PC-3 (cell line): ENCODE measurements at regions not wholly inside any gene's neighbourhood (a gene's known extent, or its start where the extent isn't known, plus 50 kb on each side); places are given as distances from the start of the nearest gene placed in this dataset.

Experiments used
- ATAC-seq: fragments of 200-7000 bp; cut with Tn5 transposase; 2 replicates; pipeline ENCODE4 v1.9.1; 2020; ENCODE audit warnings: mild to moderate bottlenecking, moderate library complexity
- BruUV-seq: library from RNA; stranded (reverse); fragments of 400-500 nt; replicated peaks from 2 replicates; lab custom pipeline; 2021; lab: Mats Ljungman, UMichigan
- CTCF ChIA-PET: fragments of 300-600 bp; sonication (Branson Sonifier 250); formaldehyde crosslinking; loops from one replicate; lab custom pipeline; 2022; ENCODE audit warnings: antibody characterized with exemption; lab: Charles Lee
- POLR2A ChIA-PET: fragments of 300-600 bp; sonication (Branson Sonifier 250); formaldehyde crosslinking; loops from one replicate; lab custom pipeline; 2022; ENCODE audit warnings: antibody characterized with exemption; ENCODE audit not compliant: unreplicated experiment; lab: Charles Lee
- DNase-seq: peaks from one replicate; pipeline ENCODE4 v3.0.0-alpha.2; 2015
- H2AFZ ChIP-seq: fragments of 300-600 bp; sonication (generic); 2 replicates; pipeline ENCODE4 v1.6.0; 2016; ENCODE audit warnings: antibody characterized with exemption, low read length
- H3F3A ChIP-seq: fragments of 300-600 bp; sonication (generic); one replicate; pipeline ENCODE4 v1.6.0; 2017; ENCODE audit warnings: antibody characterized with exemption, low read length, control low read depth, mild to moderate bottlenecking; ENCODE audit not compliant: unreplicated experiment
- H3K27ac ChIP-seq: fragments of 300-600 bp; sonication (generic); 2 replicates; pipeline ENCODE4 v1.5.1; 2016; ENCODE audit warnings: mild to moderate bottlenecking, low read length
- H3K27me3 ChIP-seq: fragments of 300-600 bp; sonication (generic); 2 replicates; pipeline ENCODE4 v1.6.1; 2016; ENCODE audit warnings: low read length, mixed read lengths
- H3K36me3 ChIP-seq: fragments of 300-600 bp; sonication (generic); 2 replicates; pipeline ENCODE4 v1.6.1; 2016; ENCODE audit warnings: low read depth, mixed run types, low read length, mixed read lengths
- H3K4me1 ChIP-seq: fragments of 300-600 bp; sonication (generic); 2 replicates; pipeline ENCODE4 v1.5.1; 2016; ENCODE audit warnings: low read length; ENCODE audit not compliant: insufficient read depth
- H3K4me2 ChIP-seq: fragments of 300-600 bp; sonication (generic); 2 replicates; pipeline ENCODE4 v1.6.0; 2016; ENCODE audit warnings: low read length
- H3K4me3 ChIP-seq: fragments of 300-600 bp; sonication (generic); 2 replicates; pipeline ENCODE4 v1.5.1; 2016; ENCODE audit warnings: mild to moderate bottlenecking, low read length, mixed read lengths
- H3K79me2 ChIP-seq: fragments of 300-600 bp; sonication (generic); 2 replicates; pipeline ENCODE4 v1.6.1; 2017; ENCODE audit warnings: low read length, mixed read lengths
- H3K9ac ChIP-seq: fragments of 300-600 bp; sonication (generic); 2 replicates; pipeline ENCODE4 v1.6.0; 2016; ENCODE audit warnings: mild to moderate bottlenecking, low read length
- H3K9me2 ChIP-seq: fragments of 300-600 bp; sonication (generic); replicated peaks from 2 replicates; pipeline ENCODE4 v1.6.1; 2016; ENCODE audit warnings: mixed run types, low read length, mixed read lengths
- H3K9me3 ChIP-seq: fragments of 300-600 bp; sonication (generic); 2 replicates; pipeline ENCODE4 v1.6.1; 2016; ENCODE audit warnings: low read length, mixed read lengths
- H4K20me1 ChIP-seq: fragments of 300-600 bp; sonication (generic); 2 replicates; pipeline ENCODE4 v1.6.1; 2016; ENCODE audit warnings: low read length, mixed read lengths
- CTCF ChIP-seq: fragments of 300-600 bp; sonication (generic); conservative IDR thresholded peaks from 2 replicates; pipeline ENCODE4 v1.5.1; 2017; ENCODE audit warnings: antibody characterized with exemption, low read depth, mild to moderate bottlenecking, low read length
- EZH2 ChIP-seq: fragments of 300-600 bp; sonication (generic); IDR thresholded peaks from one replicate; pipeline ENCODE4 v1.6.1; 2017; ENCODE audit warnings: antibody characterized with exemption, mild to moderate bottlenecking, low read length; ENCODE audit not compliant: unreplicated experiment
- EZH2phosphoT487 ChIP-seq: fragments of 300-600 bp; sonication (generic); IDR thresholded peaks from 2 replicates; pipeline ENCODE4 v1.6.1; 2018; ENCODE audit warnings: mild to moderate bottlenecking, antibody characterized with exemption, low read length, borderline replicate concordance
- intact Hi-C: fragments of 100-400 bp; cut with micrococcal nuclease; formaldehyde crosslinking; loops from 2 replicates; pipeline ENCODE4 v1.9.0; 2023

- no TSS peak for BruUV-seq
- CTCF ChIA-PET, result no interaction called here
- H3K9me2 ChIP-seq, result no peaks in the 10 kb centered on the region
Observed at GRCh38 chr12:105671720-105672119, 341.2 kb downstream of the C12orf75 start.

GRCh38 chr12:105672121-105672975 lies 341.9 kb downstream of the C12orf75 start:
- no peaks in the 10 kb centered on the region for H4K20me1 ChIP-seq
- H3K36me3 ChIP-seq, result no peaks in the 10 kb centered on the region
- no peaks in the 10 kb centered on the region for H3K27me3 ChIP-seq
- no peak for ATAC-seq
- intact Hi-C loops, result no loop called here
- no TSS peak for BruUV-seq
- H3K4me1 ChIP-seq, result no peaks in the 10 kb centered on the region
- no peak overlapping the region for H2AFZ ChIP-seq
- no peak overlapping the region for H3K4me3 ChIP-seq
- H3K27ac ChIP-seq, result no peak overlapping the region
- H3K9ac ChIP-seq, result no peak overlapping the region
- TF ChIP-seq CTCF (no peak), EZH2 (no peak), EZH2phosphoT487 (no peak)
- no peak overlapping the region for H3K4me2 ChIP-seq
- ChIA-PET POLR2A (no interaction called here), CTCF (no interaction called here)
- no peaks in the 10 kb centered on the region for H3K9me3 ChIP-seq
- H3K79me2 ChIP-seq, result no peaks in the 10 kb centered on the region
- DNase-seq, result no peak
- H3F3A ChIP-seq, result no peaks in the 10 kb centered on the region
- no peaks in the 10 kb centered on the region for H3K9me2 ChIP-seq

More at GRCh38 chr12:105671720-105672119, 341.2 kb downstream of the C12orf75 start:
- Histone ChIP-seq H3K36me3 (no peaks in the 10 kb centered on the region), H3K4me1 (no peaks in the 10 kb centered on the region), H3K27me3 (no peaks in the 10 kb centered on the region), H3K4me3 (no peak overlapping the region), H3K9ac (no peak overlapping the region), H3K9me3 (no peaks in the 10 kb centered on the region), H3K27ac (no peak overlapping the region), H3K4me2 (no peak overlapping the region), H3F3A (no peaks in the 10 kb centered on the region), H2AFZ (no peak overlapping the region), H3K79me2 (no peaks in the 10 kb centered on the region), H4K20me1 (no peaks in the 10 kb centered on the region)
- POLR2A ChIA-PET, result no interaction called here
- DNase-seq, result no peak
- intact Hi-C loops, result no loop called here
- no peak for TF ChIP-seq EZH2
- TF ChIP-seq EZH2phosphoT487, result no peak
- no peak for TF ChIP-seq CTCF
- no peak for ATAC-seq
